ENCODE measurements at regions not wholly inside any gene's neighbourhood (a gene's known extent, or its start where the extent isn't known, plus 50 kb on each side); places are given as distances from the start of the nearest gene placed in this dataset.

- DNase-seq, result no peak
Measured at GRCh38 chr12:67911789-67912188, 77.5 kb upstream of the IFNG-AS1 start.

GRCh38 chr12:67915335-67915851 lies 73.9 kb upstream of the IFNG-AS1 start:
- DNase-seq, result no peak

- DNase-seq, result no peak
Measured at GRCh38 chr12:67916266-67916970, 72.8 kb upstream of the IFNG-AS1 start.

GRCh38 chr12:67917811-67918210 lies 71.4 kb upstream of the IFNG-AS1 start:
- DNase-seq, result no peak

GRCh38 chr12:67918441-67918840 lies 70.8 kb upstream of the IFNG-AS1 start:
- no peak for DNase-seq

GRCh38 chr12:67919406-67919805 lies 69.8 kb upstream of the IFNG-AS1 start:
- no peak for DNase-seq

- no peak for DNase-seq
Measured at GRCh38 chr12:67920413-67920812, 68.8 kb upstream of the IFNG-AS1 start.

GRCh38 chr12:67921286-67921685 lies 68.0 kb upstream of the IFNG-AS1 start:
- DNase-seq, result no peak

GRCh38 chr12:67922245-67922644 lies 67.0 kb upstream of the IFNG-AS1 start:
- DNase-seq, result no peak

GRCh38 chr12:67925077-67925476 lies 64.2 kb upstream of the IFNG-AS1 start:
- no peak for DNase-seq

- DNase-seq, result no peak
Measured at GRCh38 chr12:67925552-67925951, 63.7 kb upstream of the IFNG-AS1 start.

GRCh38 chr12:67926063-67926462 lies 63.2 kb upstream of the IFNG-AS1 start:
- no peak for DNase-seq

- no peak for DNase-seq
Measured at GRCh38 chr12:67927324-67927723, 61.9 kb upstream of the IFNG-AS1 start.

GRCh38 chr12:67927815-67928214 lies 61.4 kb upstream of the IFNG-AS1 start:
- DNase-seq, result no peak

GRCh38 chr12:67928621-67929383 lies 60.4 kb upstream of the IFNG-AS1 start:
- no peak for DNase-seq

- DNase-seq, result no peak
Measured at GRCh38 chr12:67929384-67929772, 59.9 kb upstream of the IFNG-AS1 start.

GRCh38 chr12:67937822-67938221 lies 51.4 kb upstream of the IFNG-AS1 start:
- no peak for DNase-seq

Measured in dermis blood vessel endothelial cell (primary cell).